Testis (tissue), 2 donors: ENCODE measurements at regions not wholly inside any gene's neighbourhood (a gene's known extent, or its start where the extent isn't known, plus 50 kb on each side); places are given as distances from the start of the nearest gene placed in this dataset.

Experiments used
- CTCF ChIP-seq, 3 experiments: fragments of 450-650 bp in 2 of 3; fragments of 200-600 bp in 1 of 3; sonication (generic) in 1 of 3; IDR thresholded peaks; one replicate each; pipeline ENCODE4 v1.5.1; 2016 to 2019; ENCODE audit warnings: antibody characterized with exemption in 3 of 3, mild to moderate bottlenecking in 2 of 3, moderate library complexity in 1 of 3
- POLR2A ChIP-seq: fragments of 450-650 bp; IDR thresholded peaks from one replicate; pipeline ENCODE4 v1.6.1; 2017; ENCODE audit warnings: antibody characterized with exemption, mild to moderate bottlenecking, moderate library complexity

GRCh38 chr7:97269741-97270140, 152.2 kb downstream of the SDHAF3 start:
- TF ChIP-seq CTCF (IDR thresholded peaks at IDR 0.05) = no peak
- no peak for TF ChIP-seq POLR2A
